ENCODE measurements at regions not wholly inside any gene's neighbourhood (a gene's known extent, or its start where the extent isn't known, plus 50 kb on each side); places are given as distances from the start of the nearest gene placed in this dataset.

DNA sequence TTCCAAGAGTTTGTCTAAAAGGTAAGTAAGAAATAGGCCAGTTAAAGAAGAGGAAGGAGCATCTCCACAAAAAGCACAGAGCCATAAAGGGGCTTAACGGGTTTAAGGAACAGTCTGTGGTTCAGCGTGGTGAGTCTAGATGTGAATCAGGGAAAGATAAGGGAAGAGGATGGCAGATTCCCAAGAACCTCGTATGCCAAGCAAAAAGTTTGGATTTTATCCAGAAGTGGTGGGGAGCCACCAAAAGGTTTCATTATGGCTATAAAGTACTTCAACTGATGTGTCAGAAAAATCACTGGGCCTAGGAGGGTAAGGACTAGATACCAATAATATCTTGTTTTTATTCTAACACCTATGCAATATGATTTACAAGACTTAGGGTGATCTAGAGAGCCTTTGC, 161.9 kb upstream of the PTER start:
- no peaks in the 10 kb centered on the region for H3K36me3 ChIP-seq (replicated peaks in 1 of 2)
- no peaks in the 10 kb centered on the region for H3K9me3 ChIP-seq (replicated peaks in 1 of 3)
- DNase-seq, result no peak
- WGBS, 4 donors, result 65 to 69% (median 68%) methylated on average over 3 of the region's 3 CpGs
- TF ChIP-seq CTCF (IDR thresholded peaks at IDR 0.05) (no peak), POLR2A (IDR thresholded peaks at IDR 0.05) (no peak)
- H3K4me1 ChIP-seq (replicated peaks in 1 of 2), result no peaks in the 10 kb centered on the region
- H3K4me3 ChIP-seq, result no peak overlapping the region
- H3K27me3 ChIP-seq, result no peaks in the 10 kb centered on the region
- no peak overlapping the region for H3K27ac ChIP-seq
- intact Hi-C loops (cut with DNase I), result no loop called here

DNA sequence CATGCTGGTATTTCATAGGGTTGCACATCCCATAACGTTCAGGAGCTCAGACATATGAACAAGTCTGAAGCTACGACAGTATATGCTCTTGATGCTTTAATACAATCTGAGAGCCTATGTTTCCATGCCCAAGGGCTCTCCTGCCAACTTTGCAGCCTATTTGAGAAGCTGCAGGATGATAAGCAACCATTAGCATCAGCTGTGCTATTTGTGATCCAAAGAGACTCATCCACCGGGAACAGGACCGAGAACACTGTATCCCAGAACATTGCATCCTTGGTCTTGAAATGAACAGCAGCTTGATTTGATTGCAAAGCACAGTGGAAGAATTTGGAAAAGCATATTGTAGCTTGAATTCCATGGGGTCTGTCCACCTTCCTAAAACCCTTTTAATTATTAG, 156.2 kb upstream of the PTER start:
- WGBS, 4 donors, result 80 to 89% (median 84%) methylated on average over 4 of the region's 4 CpGs
- no peaks in the 10 kb centered on the region for H3K9me3 ChIP-seq (replicated peaks in 1 of 3)
- no peaks in the 10 kb centered on the region for H3K27me3 ChIP-seq
- intact Hi-C loops (cut with DNase I), result no loop called here
- H3K27ac ChIP-seq, result no peak overlapping the region
- TF ChIP-seq POLR2A (IDR thresholded peaks at IDR 0.05) (no peak), CTCF (IDR thresholded peaks at IDR 0.05) (no peak)
- DNase-seq, result no peak
- no peak overlapping the region for H3K4me3 ChIP-seq
- no peaks in the 10 kb centered on the region for H3K4me1 ChIP-seq (replicated peaks in 1 of 2)
- no peaks in the 10 kb centered on the region for H3K36me3 ChIP-seq (replicated peaks in 1 of 2)

DNA sequence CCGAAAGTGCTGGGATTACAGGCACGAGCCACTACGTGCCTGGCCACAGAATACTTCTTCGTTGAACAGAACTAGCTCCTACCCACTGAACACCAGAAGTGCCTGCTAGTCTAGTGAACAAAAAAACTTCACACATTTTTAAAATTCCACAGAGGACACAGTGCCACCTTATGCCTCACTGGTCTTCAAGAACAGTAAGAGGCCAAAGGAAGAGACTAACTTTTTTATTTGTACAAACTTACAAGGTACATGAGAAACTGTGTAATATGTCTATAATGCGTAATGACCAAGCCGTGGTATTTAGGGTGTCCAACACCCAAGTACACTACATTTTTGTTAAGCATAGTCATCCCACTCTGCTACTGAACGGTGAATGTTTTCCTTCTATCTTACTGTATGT, 144.4 kb upstream of the PTER start:
- TF ChIP-seq CTCF (IDR thresholded peaks at IDR 0.05) (no peak), POLR2A (IDR thresholded peaks at IDR 0.05) (no peak)
- WGBS, 4 donors, result 71 to 88% (median 86%) methylated on average over 7 of the region's 7 CpGs
- H3K4me1 ChIP-seq (replicated peaks in 1 of 2), result no peaks in the 10 kb centered on the region
- DNase-seq, result no peak
- no peaks in the 10 kb centered on the region for H3K9me3 ChIP-seq (replicated peaks in 1 of 3)
- no peak overlapping the region for H3K27ac ChIP-seq
- H3K4me3 ChIP-seq, result no peak overlapping the region
- no peaks in the 10 kb centered on the region for H3K27me3 ChIP-seq
- no peaks in the 10 kb centered on the region for H3K36me3 ChIP-seq (replicated peaks in 1 of 2)
- intact Hi-C loops (cut with DNase I), result no loop called here

- no peak for DNase-seq
- Histone ChIP-seq H3K27ac (no peak overlapping the region), H3K4me3 (no peak overlapping the region), H3K4me1 (replicated peaks in 1 of 2) (no peaks in the 10 kb centered on the region), H3K9me3 (replicated peaks in 1 of 3) (no peaks in the 10 kb centered on the region), H3K27me3 (no peaks in the 10 kb centered on the region), H3K36me3 (replicated peaks in 1 of 2) (no peaks in the 10 kb centered on the region)
- intact Hi-C loops (cut with DNase I), result no loop called here
- TF ChIP-seq CTCF (IDR thresholded peaks at IDR 0.05) (no peak), POLR2A (IDR thresholded peaks at IDR 0.05) (no peak)
- 46 to 64% (median 57%) methylated on average over 1 of the region's 1 CpG for WGBS, 4 donors
Measured at GRCh38 chr10:16297069-16297468, 139.7 kb upstream of the PTER start.
